Activated effector memory CD4-positive, alpha-beta T cell treated with anti-CD3 and anti-CD28 coated beads, Interleukin-2, amount 50 U/mL, for 16 hours (primary cell): ENCODE measurements at regions not wholly inside any gene's neighbourhood (a gene's known extent, or its start where the extent isn't known, plus 50 kb on each side); places are given as distances from the start of the nearest gene placed in this dataset.
"Not testable (repeated sequence)": the region's sequence is repeated elsewhere in the genome, so short reads cannot be mapped to it uniquely, and the experiment has no call there.

Experiments
- DNase-seq: peaks from one replicate; pipeline ENCODE4 v3.0.0-alpha.2; 2020

DNA sequence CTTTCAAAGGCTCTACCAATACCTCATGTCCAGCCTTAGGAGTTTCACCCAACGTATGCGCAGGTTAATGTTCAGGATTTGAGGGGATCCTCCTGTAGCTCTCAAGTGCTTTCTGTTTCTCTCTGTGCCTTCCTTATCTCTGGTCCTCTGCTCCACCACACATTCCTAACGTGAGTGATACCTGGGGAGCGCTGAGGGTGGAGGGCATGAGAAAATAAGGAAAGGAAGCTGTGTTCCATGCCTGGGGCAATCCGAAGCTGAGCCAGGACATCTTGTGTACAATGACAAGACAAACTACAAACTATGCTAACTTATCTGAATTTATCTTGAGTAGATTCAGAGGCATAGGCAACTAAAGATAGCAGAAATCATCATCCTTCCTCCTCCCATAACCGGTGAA, 136.4 kb downstream of the SST start:
- DNase-seq: no peak

DNA sequence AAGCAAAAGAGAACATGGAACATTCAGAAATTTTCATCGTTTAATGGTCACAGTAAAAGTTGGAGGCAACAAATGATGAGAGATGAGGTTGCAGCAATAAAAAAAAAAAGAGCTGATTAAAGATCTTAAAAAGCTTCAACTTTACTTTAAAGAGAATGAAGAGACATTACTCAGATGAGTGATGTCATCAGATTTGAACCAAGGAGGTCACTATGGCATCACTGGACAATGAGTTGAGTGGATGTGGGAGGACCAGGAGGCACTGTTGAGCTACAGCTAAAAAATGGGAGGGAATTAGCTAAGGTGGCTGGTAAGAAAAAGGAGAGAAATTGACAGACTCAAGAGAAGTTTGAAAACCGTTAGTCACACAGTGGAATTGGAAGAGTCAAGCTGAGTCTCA, 138.4 kb downstream of the SST start:
- DNase-seq: no peak

DNA sequence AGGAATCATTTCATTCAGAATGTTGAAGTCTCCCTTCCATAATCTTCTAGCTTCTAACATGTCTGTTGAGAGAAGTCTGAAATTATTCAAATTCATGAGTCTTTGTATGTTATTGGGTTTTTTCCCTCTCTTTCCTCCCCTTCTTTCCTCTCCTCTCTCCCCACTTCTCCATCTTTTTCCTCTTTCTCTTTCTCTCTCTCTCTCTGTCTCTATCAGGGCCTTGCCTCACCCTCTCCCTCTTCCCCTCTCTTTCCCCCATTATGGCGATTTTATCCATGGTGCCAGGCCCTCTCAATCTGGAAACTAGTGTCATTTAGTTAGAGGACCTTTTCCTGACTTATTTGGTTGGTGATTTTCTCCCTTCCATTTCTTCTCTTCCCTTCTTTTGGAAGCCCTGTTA, 147.3 kb downstream of the SST start:
- DNase-seq: no peak

GRCh38 chr3:187522293-187522692, 147.9 kb downstream of the SST start:
- no peak for DNase-seq

- DNase-seq: no peak
Measured at GRCh38 chr3:187521546-187521945, 148.6 kb downstream of the SST start.

- no peak for DNase-seq
Measured at GRCh38 chr3:187520027-187520945, 149.9 kb downstream of the SST start.

GRCh38 chr3:187519428-187519890, 150.7 kb downstream of the SST start:
- DNase-seq: no peak

- DNase-seq: no peak
Measured at GRCh38 chr3:187518616-187519015, 150.4 kb downstream of the RTP4 start.

DNA sequence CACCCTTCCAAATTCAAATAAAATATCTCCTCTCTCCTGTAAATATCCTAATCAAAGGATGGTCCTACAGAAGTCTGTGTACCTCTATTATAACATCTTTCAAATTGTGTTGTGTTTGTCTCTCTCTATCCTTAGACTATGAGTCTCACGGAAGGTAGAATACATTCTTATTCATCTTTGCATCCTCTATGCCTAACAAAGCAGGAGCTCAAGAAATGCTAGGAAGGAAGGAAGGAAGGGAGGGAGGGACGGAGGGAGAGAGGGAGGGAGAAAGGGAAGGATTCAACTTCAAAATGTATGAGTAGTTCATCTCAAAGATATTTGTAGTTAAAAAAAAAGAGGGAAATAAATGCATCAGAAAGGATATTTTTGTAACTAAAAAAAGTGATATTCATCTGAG, 150.0 kb downstream of the RTP4 start:
- no peak for DNase-seq

DNA sequence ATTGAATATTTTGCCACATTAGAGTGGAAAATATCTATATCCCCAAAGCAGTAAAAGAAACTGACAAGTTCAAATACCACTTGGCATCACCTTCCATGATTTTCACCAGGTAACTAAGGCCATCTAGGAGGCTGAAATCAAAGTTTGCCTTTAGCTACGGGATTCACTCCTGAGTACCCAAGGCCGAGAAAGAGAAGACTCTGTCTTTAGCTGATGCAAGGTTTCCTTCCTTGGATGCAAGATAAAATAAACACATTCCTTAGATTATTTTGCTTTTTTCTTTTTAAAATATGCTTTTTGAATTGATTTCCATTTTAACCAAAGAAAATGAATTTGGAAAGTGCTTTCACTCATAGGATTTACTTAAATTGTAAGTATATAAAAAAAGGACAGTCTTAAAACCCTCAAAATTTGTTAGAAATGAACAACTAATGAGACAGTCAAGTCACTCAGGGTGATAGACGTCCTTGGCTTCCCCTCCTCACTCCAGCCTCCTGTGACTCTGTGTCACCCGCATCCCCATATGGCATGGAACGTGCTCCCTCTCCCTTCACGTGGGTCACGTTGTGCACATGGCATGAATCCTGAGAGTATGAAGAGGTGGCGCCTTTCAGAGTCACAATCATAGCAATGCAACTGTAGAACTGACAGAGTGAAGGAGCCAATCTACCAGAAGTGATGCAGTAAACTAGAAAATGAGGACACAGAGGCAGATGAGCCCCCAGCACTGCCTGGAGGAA, 148.4 kb downstream of the RTP4 start:
- DNase-seq: no peak

- DNase-seq: no peak
Measured at GRCh38 chr3:187507905-187508304, 139.7 kb downstream of the RTP4 start.

- no peak for DNase-seq
Measured at GRCh38 chr3:187507266-187507665, 139.1 kb downstream of the RTP4 start.

DNA sequence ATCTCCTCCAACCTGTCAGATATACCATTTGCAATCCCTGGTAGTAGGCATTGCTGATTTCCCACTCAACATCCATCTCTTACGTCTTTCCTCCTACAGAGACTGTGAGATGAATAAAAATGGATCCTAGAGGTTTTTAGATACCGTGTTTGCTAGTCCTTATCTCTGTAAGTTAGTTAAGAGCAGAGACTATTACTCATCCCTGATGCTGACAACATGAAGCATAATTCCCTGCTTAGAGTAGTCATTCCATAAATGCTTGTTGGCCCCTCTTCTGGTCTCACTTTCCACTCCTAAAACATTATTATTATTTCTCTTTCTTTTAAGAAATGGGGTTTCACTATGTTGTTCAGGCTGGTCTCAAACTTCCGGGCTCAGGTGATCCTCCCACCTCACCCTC, 136.2 kb downstream of the RTP4 start:
- no peak for DNase-seq

GRCh38 chr3:187498211-187498724, 130.1 kb downstream of the RTP4 start:
- DNase-seq: no peak

GRCh38 chr3:187497052-187497451, 128.9 kb downstream of the RTP4 start:
- DNase-seq: no peak

DNA sequence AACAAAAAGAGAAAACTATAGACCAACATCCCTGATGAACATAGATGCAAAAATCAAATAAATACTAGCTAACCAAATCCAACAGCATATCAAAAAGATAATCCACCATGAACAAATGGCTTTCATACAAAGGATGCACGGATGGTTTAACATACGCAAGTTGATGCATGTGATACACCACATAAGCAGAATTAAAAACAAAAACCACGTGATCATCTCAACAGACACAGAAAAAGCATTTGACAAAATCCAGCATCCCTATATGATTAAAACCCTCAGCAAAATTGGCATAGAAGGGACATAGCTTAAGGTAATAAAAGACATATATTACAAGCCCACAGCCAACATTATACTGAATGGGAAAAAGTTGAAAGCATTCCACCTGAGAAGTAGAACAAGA, 125.9 kb downstream of the RTP4 start:
- not testable (repeated sequence) for DNase-seq

DNA sequence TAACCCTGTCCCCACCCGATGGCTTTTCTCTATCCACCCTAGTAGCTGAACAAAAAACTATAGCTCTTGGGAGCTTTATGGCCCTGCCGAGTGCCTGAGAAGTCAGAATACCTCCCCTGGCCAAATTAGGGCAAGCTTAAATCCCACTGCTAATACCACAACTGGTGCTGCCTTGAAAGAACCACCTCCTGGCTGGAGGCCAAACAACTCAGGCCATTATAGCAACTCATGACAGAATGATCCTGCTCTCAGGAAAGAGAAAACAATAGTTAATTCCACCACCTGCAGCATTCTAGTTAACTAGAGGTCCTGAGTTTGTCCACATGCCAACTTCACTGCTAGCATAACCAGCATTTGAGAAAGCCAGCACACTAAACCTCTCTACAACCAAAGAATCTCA, 123.2 kb downstream of the RTP4 start:
- DNase-seq: no peak

DNA sequence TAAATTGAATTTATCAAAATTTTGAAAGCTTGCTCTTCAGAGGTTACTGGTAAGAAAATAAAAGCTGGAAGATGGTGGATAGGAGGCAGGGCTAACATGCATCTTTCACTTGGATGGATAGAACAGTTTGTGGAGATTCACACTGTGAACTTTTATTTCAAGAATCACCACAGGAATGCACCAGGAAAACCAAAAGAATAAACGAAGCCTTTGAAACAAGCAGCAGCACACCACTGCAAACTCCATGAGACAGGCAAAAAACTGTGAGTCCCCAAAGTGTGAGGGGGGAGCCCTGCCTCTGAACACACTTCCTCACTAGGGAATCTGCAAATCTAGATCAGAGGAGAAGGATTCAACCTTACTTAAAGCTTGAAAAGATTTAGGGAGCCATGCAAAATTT, 122.2 kb downstream of the RTP4 start:
- no peak for DNase-seq

DNA sequence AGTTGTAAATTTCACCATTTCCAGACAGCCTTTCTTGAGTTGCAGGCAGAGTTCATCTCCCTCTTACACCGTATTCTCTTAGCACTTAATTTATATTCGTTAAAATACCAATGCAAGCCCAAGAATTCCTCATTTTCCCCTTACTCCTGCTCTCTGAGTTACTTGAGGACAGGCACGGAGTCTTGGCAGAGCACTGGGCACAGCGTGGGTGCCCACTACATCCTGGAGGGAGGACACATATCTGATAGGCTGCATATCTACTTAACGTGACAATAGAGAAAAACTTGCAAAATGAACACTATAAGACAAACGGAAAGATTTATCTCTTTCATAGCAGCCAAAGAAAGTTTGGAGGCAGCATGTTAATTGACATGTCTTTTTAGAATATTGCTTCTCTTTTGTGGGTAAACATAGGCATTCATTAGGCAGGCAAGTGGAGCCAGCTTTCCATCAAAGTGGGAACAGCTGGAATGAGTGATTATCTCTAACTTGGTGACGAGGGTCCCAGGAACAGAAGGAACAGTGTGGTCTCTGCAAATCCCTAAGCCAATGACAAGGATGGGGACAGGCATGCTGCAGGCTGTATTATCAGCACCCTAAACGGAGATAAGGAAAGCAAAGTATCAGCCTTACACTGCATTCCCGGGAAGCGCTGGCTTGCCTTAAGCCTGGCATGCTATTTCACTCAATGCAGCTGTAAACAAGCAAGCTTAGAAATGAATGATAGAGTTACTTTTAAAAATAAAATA, 116.5 kb downstream of the RTP4 start:
- no peak for DNase-seq

GRCh38 chr3:187481426-187481825, 113.2 kb downstream of the RTP4 start:
- no peak for DNase-seq

DNA sequence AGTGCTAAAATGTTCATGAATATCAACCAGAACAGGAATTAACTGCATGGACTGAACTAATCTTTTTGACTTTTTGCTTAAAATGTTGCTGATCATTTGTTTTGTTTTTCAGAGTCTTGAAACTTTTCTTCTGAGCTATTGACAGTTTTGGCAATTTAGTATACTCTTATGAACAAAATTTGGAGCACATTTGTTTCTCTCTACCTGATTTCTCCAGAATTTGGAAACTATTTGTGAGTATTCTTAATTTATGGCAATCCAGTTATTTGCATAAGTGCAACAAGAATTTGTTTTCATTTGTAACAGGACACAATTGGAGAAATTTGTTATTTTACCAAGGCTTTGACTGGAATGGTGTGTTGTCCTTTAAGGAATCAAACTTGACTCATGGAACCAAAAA, 107.4 kb downstream of the RTP4 start:
- DNase-seq: not testable (repeated sequence)

DNA sequence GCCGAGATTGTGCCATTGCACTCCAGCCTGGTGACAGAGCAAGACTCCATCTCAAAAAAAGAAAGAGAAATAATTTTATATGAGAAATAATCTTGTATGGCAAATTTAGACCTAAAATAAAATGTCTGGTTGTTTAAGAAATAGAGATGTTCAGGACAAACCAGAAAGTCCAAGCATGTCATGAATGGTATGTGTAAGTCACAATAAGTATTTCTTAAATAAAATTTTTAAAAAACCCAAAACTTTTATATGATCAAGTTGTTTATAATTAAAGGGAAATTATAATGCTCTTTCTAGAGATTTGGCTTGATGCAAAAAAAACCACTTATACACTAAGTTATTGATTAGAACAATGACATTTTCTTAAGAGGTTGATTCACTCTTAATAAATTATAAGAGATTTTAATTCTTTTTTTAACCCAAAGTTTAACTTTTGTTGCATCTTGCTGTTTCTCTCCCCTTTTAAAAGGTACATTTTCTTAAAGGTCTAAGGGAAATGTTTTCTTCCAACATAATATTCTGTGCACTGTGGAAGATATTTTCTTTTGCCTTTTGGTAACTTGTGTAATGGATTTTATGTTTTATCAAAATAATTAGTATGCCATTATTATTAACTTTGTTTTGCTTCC, 105.7 kb downstream of the RTP4 start:
- no peak for DNase-seq

- not testable (repeated sequence) for DNase-seq
Measured at GRCh38 chr3:187466306-187466705, 98.1 kb downstream of the RTP4 start.
